IPS-11a (cell line): ENCODE measurements at regions not wholly inside any gene's neighbourhood (a gene's known extent, or its start where the extent isn't known, plus 50 kb on each side); places are given as distances from the start of the nearest gene placed in this dataset.

Source experiments
- H3K4me3 ChIP-seq: one replicate; pipeline ENCODE4 v1.5.1; 2013; ENCODE audit warnings: low read depth, low read length, control low read depth

GRCh38 chr18:14031053-14031452, 101.2 kb downstream of the ZNF519 start:
- no peak overlapping the region for H3K4me3 ChIP-seq

GRCh38 chr18:14029512-14029911, 102.7 kb downstream of the ZNF519 start:
- no peak overlapping the region for H3K4me3 ChIP-seq

GRCh38 chr18:14026199-14026598, 106.0 kb downstream of the ZNF519 start:
- H3K4me3 ChIP-seq, result no peak overlapping the region

GRCh38 chr18:14025306-14025940, 106.8 kb downstream of the ZNF519 start:
- H3K4me3 ChIP-seq, result peak overlapping the region; percentile 2

GRCh38 chr18:14015416-14015815, 100.1 kb upstream of the MC2R start:
- no peak overlapping the region for H3K4me3 ChIP-seq

- H3K4me3 ChIP-seq, result no peak overlapping the region
Observed at GRCh38 chr18:14014456-14014855, 99.1 kb upstream of the MC2R start.

- no peak overlapping the region for H3K4me3 ChIP-seq
Observed at GRCh38 chr18:14000884-14001283, 85.5 kb upstream of the MC2R start.

GRCh38 chr18:13999231-13999630, 83.9 kb upstream of the MC2R start:
- H3K4me3 ChIP-seq, result no peak overlapping the region

- H3K4me3 ChIP-seq, result no peak overlapping the region
Observed at GRCh38 chr18:13998571-13998970, 83.2 kb upstream of the MC2R start.

- H3K4me3 ChIP-seq, result no peak overlapping the region
Observed at GRCh38 chr18:13993730-13994129, 78.4 kb upstream of the MC2R start.

GRCh38 chr18:13992826-13993540, 77.6 kb upstream of the MC2R start:
- no peak overlapping the region for H3K4me3 ChIP-seq

- H3K4me3 ChIP-seq, result no peak overlapping the region
Observed at GRCh38 chr18:13989199-13989598, 73.9 kb upstream of the MC2R start.

- H3K4me3 ChIP-seq, result no peak overlapping the region
Observed at GRCh38 chr18:13987956-13988355, 72.6 kb upstream of the MC2R start.

GRCh38 chr18:13984080-13984479, 68.7 kb upstream of the MC2R start:
- H3K4me3 ChIP-seq, result no peak overlapping the region

- H3K4me3 ChIP-seq, result no peak overlapping the region
Observed at GRCh38 chr18:13983506-13983905, 68.2 kb upstream of the MC2R start.

- H3K4me3 ChIP-seq, result no peak overlapping the region
Observed at GRCh38 chr18:13982126-13982525, 66.8 kb upstream of the MC2R start.

- H3K4me3 ChIP-seq, result no peak overlapping the region
Observed at GRCh38 chr18:13973061-13973575, 57.8 kb upstream of the MC2R start.
